Psoas muscle (tissue), 7 donors: ENCODE measurements at regions not wholly inside any gene's neighbourhood (a gene's known extent, or its start where the extent isn't known, plus 50 kb on each side); places are given as distances from the start of the nearest gene placed in this dataset.

Experiments
- ATAC-seq, 4 donors: fragments of 200-7000 bp; cut with Tn5 transposase; one replicate each; pipeline ENCODE4 v1.9.1; 2020; ENCODE audit warnings: moderate library complexity in 3 of 4, mild to moderate bottlenecking in 2 of 4
- DNase-seq, 2 donors: peaks; one replicate each; pipeline ENCODE4 v3.0.0-alpha.2; 2020
- H3K27ac ChIP-seq: fragments of 200-600 bp; one replicate; pipeline ENCODE4 v1.8.0; 2022
- H3K27me3 ChIP-seq, 3 donors: fragments of 200-600 bp in 1 of 3; one replicate each; pipeline versions ENCODE4 v1.6.1 to v1.8.0; 2013 to 2022; ENCODE audit warnings: low read length in 2 of 3, mild to moderate bottlenecking in 2 of 3, moderate library complexity in 1 of 3; ENCODE audit not compliant: insufficient read depth in 3 of 3
- H3K36me3 ChIP-seq, 2 donors: fragments of 200-600 bp in 1 of 2; one replicate each; pipeline versions ENCODE4 v1.6.1 to v1.8.0; 2013 to 2022; ENCODE audit warnings: low read depth in 1 of 2, mild to moderate bottlenecking in 1 of 2, moderate library complexity in 1 of 2; ENCODE audit not compliant: insufficient read depth in 1 of 2
- H3K4me1 ChIP-seq: fragments of 200-600 bp; one replicate; pipeline ENCODE4 v1.8.0; 2022
- H3K4me3 ChIP-seq: fragments of 200-600 bp; one replicate; pipeline ENCODE4 v1.8.0; 2022; ENCODE audit warnings: mild to moderate bottlenecking
- H3K9me3 ChIP-seq: fragments of 200-600 bp; one replicate; pipeline ENCODE4 v1.8.0; 2022
- WGBS, 3 donors: extraction: QIAGEN DNeasy Blood & Tissue Kit; methylation state at CpG; one replicate each; pipeline versions ENCODE4 v1.1.6 to v1.1.7; 2013; 5-methylcytosine and 5-hydroxymethylcytosine counted together
- intact Hi-C, 2 donors: fragments of 100-400 bp; cut with DNase I; formaldehyde crosslinking; loops; one replicate each; pipeline versions ENCODE4 v1.11.0 to v1.14.2; 2022
- TF ChIP-seq, protein P1 (sequence below): fragments of 200-600 bp; IDR thresholded peaks from one replicate; pipeline ENCODE4 v1.8.0; 2022; ENCODE audit warnings: antibody characterized with exemption
- donor health status: healthy with polysubstance abuse.
- donor health status: DM: no; HTN: no; CAD: no; lungs with moderate emphysema.
- donor health status: Bipolar disorder and iron deficiency.
- donor health status: healthy.
- donor health status: DM: yes; HTN: yes; CAD: no.
- donor health status: DM: no; HTN: no; CAD: no.
- donor health status: DM: yes; HTN: yes; CAD: no.

DNA sequence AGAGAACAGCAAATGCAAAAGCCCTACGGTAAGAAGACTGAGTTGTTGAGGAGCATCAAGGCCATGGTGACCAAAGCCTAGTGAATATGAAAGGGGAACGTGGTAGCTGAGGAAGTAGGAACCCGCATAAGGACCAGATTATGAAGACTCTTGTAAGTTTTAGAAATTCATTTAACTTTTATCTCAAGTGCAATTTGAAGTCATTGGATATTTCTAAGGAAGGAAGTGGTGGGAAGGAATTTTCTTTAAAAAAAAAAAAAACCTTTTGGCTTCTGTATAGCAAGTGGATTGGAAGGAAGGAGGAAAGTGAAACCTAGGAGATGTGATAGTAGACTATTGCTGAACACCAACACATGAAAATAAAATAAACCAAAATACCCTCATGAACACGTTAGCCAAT lies 119.0 kb downstream of the TNFSF18 start:
- DNase-seq (no peak), ATAC-seq (no peak)
- intact Hi-C loops = no loop called here
- Histone ChIP-seq H3K4me1 (no peaks in the 10 kb centered on the region), H3K36me3 (no peaks in the 10 kb centered on the region), H3K4me3 (no peak overlapping the region), H3K27ac (no peak overlapping the region), H3K9me3 (no peaks in the 10 kb centered on the region), H3K27me3 (no peaks in the 10 kb centered on the region)
- WGBS, 3 donors = 76 to 80% (median 78%) methylated on average over 4 of the region's 4 CpGs
- TF ChIP-seq, protein P1, sequence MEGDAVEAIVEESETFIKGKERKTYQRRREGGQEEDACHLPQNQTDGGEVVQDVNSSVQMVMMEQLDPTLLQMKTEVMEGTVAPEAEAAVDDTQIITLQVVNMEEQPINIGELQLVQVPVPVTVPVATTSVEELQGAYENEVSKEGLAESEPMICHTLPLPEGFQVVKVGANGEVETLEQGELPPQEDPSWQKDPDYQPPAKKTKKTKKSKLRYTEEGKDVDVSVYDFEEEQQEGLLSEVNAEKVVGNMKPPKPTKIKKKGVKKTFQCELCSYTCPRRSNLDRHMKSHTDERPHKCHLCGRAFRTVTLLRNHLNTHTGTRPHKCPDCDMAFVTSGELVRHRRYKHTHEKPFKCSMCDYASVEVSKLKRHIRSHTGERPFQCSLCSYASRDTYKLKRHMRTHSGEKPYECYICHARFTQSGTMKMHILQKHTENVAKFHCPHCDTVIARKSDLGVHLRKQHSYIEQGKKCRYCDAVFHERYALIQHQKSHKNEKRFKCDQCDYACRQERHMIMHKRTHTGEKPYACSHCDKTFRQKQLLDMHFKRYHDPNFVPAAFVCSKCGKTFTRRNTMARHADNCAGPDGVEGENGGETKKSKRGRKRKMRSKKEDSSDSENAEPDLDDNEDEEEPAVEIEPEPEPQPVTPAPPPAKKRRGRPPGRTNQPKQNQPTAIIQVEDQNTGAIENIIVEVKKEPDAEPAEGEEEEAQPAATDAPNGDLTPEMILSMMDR = no peak

DNA sequence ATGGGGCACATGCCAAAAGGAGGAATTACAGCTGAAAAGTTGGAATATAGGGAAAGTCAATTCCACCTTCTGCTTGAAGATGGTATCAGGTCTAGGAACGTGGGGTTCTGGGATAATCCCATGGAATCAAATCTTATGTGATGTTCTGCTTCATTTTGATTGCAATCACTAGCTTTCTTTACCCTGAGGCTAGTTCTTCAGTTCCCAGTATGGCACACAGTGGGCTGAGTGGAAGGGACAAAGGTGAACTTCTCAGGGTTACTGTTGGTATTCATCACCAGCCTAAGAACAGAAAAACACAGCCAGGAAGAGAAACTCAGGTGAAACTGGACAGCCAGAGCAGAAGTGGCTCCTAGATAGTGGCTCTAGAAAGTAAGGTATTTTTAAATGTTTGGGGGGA lies 117.8 kb downstream of the TNFSF18 start:
- intact Hi-C loops = no loop called here
- H3K36me3 ChIP-seq = no peaks in the 10 kb centered on the region
- H3K9me3 ChIP-seq = no peaks in the 10 kb centered on the region
- no peak overlapping the region for H3K27ac ChIP-seq
- no peak overlapping the region for H3K4me3 ChIP-seq
- no peaks in the 10 kb centered on the region for H3K4me1 ChIP-seq
- no peaks in the 10 kb centered on the region for H3K27me3 ChIP-seq
- 81 to 92% (median 84%) methylated on average over 1 of the region's 1 CpG for WGBS, 3 donors
- TF ChIP-seq, protein P1 = no peak
- ATAC-seq (no peak), DNase-seq (no peak)

DNA sequence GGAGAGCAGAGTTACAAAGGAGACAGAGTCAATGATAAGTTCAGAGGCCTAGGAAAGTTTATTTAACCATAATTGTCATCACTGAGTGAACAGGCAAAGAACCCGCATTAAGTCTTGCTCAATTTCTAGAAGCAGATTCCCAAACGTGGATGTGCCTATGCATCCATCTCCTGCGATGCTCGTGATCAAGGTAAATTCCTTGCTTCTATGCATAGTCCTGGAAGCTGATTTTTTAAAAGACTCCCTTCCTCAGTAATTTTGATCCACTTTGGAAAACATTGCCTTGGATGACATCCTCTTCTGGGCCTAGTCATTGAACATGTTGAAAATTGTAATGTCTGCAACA lies 116.4 kb downstream of the TNFSF18 start:
- 80 to 87% (median 80%) methylated on average over 4 of the region's 4 CpGs for WGBS, 3 donors
- intact Hi-C loops = no loop called here
- peak overlapping the region; percentile 36 for H3K27ac ChIP-seq
- TF ChIP-seq, protein P1 = no peak
- H3K27me3 ChIP-seq = no peaks in the 10 kb centered on the region
- H3K36me3 ChIP-seq = no peaks in the 10 kb centered on the region
- ATAC-seq (no peak), DNase-seq (no peak)
- H3K4me1 ChIP-seq = no peaks in the 10 kb centered on the region
- no peak overlapping the region for H3K4me3 ChIP-seq
- no peaks in the 10 kb centered on the region for H3K9me3 ChIP-seq

DNA sequence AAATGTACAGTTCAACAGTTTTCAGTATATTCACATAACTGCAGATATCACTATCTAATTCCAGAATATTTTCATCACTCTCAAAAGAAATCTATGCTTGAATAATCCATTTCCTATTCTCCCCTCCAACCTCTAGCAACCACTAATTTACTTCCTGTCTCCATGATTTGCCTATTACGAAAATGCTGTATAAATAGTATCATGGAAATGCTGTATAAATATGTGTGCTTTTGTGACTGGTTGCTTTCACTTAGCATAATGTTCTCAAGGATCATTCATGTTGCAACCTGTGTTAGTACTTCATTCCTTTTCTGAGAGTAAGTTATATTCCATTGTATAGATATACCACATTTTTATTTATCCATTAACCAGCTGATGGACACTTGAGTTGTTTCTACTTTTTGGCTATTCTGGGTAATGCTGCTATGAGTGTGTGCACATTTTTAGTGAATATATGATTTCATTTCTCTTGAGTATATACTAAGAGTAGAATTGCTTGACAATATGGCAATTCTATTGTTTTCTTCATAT lies 115.6 kb downstream of the TNFSF18 start:
- DNase-seq (no peak), ATAC-seq (no peak)
- Histone ChIP-seq H3K27me3 (no peaks in the 10 kb centered on the region), H3K36me3 (no peaks in the 10 kb centered on the region), H3K9me3 (no peaks in the 10 kb centered on the region), H3K4me1 (no peaks in the 10 kb centered on the region), H3K27ac (peak overlapping the region; percentile 36), H3K4me3 (no peak overlapping the region)
- intact Hi-C loops = no loop called here
- TF ChIP-seq, protein P1 = no peak
- 64 to 76% (median 70%) methylated on average over 1 of the region's 1 CpG for WGBS, 3 donors

DNA sequence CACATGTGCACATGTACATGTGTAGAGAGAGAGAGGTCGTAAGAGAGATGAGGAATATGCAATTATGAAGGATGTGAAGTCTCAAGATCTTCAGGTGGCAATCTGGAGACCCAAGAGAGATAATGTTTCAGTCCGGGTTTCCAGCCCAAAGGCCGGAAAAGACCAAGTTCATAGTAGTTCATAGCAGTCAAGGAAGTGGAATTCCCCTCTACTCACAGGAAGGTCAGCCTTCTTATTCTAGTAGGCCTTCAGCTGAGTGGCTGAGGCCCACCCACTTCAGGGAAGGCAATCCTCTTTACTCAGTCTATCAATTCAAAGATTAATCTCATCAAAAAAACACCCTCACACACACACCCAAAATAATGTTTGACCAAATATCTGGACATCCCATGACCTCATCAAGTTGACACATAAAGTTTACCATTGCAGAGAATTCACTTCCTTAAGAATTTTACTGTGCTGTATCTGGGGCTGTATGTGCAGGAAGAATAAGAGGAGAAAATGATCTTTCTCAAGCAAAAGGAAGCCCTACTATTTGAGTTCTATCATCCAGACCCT lies 114.6 kb downstream of the TNFSF18 start:
- intact Hi-C loops = no loop called here
- TF ChIP-seq, protein P1 = no peak
- Histone ChIP-seq H3K27me3 (no peaks in the 10 kb centered on the region), H3K4me3 (no peak overlapping the region), H3K4me1 (no peaks in the 10 kb centered on the region), H3K36me3 (no peaks in the 10 kb centered on the region), H3K9me3 (no peaks in the 10 kb centered on the region), H3K27ac (no peak overlapping the region)
- DNase-seq (no peak), ATAC-seq (no peak)
- 77 to 86% (median 78%) methylated on average over 3 of the region's 3 CpGs for WGBS, 3 donors
